Stimulated activated CD8-positive, alpha-beta memory T cell treated with anti-CD3 and anti-CD28 coated beads, Interleukin-4, amount 100 ng/mL, for 48 hours (primary cell): ENCODE measurements at regions not wholly inside any gene's neighbourhood (a gene's known extent, or its start where the extent isn't known, plus 50 kb on each side); places are given as distances from the start of the nearest gene placed in this dataset.
A peak's percentile ranks its signal among the peaks of the same experiment; 100 is the strongest.
"Not testable (repeated sequence)": the region's sequence is repeated elsewhere in the genome, so short reads cannot be mapped to it uniquely, and the experiment has no call there.

Experiments
- DNase-seq: peaks from one replicate; pipeline ENCODE4 v3.0.0-alpha.2; 2020

DNA sequence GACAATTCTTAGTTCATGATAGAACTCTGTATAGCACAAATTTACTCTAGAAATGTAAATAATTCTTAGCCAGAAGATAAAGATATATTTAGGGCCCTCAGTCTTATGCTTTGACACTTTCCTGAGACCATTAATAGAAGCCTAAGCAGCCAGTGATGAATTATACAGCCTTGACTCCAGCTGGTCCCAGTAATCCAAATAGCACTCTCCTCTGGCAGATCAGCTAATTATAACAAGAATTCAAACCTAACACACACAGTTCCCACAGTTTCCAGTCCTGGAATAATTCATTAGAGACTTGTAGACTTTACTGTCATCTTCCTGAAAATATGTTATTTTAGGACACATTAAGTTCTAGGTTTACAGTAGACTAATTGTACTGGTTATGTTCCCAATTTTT, 50.4 kb downstream of the SHOC1 start:
- DNase-seq: no peak

DNA sequence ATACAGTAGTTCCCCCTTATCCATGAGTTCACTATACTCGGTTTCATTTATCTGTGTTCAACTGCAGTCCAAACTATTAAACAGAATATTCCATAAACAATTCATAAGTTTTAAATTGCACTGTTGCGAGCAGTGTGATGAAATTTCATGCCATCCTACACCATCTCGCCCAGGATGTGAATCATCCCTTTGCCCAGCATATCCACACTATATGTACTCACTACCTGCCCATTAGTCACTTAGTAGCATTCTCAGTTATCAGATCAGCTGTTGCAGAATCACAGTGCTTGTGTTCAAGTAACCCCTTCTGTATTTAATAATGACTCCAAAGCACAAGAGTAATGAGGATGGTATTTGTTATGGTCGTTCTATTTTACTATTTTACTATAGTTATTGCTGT, 51.5 kb downstream of the SHOC1 start:
- peak; percentile 41 for DNase-seq

DNA sequence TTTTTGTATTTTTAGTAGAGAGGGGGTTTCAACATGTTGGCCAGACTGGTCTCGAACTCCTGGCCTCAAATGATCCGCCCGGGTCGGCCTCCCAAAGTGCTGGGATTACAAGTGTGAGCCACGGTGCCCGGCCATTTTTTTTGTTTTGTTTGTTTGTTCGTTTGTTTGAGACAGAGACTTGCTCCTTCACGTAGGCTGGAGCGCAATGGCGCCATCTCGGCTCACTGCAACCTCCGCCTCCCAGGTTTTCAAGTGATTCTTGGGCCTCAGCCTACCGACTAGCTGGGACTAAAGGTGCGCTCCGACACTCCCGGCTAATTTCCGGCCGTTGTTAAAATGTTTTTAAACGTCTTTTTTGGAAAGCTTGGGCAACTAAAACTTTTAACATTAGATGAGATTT, 54.0 kb downstream of the SHOC1 start:
- no peak for DNase-seq

DNA sequence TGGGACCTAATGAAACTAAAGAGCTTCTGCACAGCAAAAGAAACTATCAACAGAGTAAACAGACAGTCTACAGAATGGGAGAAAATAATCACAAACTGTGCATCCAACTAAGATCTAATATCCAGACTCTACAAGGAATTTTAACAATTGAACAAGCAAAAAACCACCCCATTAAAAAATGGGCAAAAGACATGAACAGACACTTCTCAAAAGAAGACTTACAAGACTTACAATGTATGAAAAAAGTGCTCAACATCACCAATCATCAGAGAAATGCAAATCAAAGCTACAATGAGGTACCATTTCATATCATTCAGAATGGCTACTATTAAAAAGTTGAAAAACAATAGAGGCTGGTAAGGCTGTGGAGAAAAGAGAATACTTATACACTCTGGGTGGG, 58.0 kb downstream of the SHOC1 start:
- no peak for DNase-seq

DNA sequence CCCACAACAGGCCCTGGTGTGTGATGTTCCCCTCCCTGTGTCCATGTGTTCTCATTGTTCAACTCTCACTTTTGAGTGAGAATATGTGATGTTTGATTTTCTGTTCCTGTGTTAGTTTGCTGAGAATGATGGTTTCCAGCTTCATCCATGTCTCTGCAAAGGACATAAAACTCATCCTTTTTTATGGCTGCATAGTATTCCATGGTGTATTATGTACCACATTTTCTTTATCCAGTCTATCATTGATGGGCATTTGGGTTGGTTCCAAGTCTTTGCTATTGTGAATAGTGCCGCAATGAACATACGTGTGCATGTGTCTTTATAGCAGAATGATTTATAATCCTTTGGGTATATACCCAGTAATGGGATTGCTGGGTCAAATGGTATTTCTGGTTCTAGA, 59.4 kb downstream of the SHOC1 start:
- not testable (repeated sequence) for DNase-seq

DNA sequence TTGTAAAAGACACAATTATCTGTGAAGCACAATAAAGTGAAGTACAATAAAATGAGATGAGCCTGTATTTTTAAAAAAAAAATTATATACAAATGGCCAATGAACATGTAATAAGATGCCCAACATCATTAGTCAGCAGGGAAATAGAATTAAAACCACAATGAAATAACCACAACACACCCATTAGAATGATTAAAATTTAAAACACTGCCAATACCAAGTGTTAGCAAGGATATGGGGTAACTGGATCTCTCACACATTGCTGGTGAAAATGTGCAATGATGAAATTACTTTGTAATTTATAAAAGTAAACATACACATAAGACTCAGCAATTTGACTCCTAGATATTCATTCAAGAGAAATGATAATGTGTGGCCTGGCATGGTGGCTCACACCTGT, 62.8 kb downstream of the SHOC1 start:
- no peak for DNase-seq

DNA sequence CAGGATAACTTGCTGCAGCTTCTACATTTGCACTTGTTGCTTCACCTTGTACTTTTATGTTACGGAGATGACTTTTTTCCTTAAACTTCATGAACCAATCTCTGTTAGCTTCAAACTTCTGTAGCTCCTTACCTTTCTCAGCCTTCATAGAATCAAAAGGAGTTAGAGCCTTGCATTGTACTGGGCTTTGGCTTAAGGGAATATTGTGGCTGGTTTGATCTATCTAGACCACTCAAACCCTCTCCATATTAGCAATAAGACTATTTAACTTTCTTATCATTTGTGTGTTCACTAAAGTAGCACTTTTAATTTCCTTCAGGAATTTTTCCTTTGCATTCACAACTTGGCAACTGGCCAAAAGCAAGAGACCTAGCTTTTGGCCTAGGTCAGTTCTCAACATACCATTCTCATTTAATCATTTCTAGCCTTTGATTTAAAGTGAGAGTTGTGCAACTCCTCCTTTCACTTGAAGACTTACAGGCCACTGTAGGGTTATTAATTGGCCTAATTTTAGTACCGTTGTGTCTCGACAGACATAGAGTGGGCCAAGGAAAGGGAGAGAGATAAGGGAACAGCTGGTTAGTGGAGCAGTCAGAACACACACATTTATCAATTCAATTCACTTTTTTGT, 63.7 kb downstream of the SHOC1 start:
- no peak for DNase-seq

DNA sequence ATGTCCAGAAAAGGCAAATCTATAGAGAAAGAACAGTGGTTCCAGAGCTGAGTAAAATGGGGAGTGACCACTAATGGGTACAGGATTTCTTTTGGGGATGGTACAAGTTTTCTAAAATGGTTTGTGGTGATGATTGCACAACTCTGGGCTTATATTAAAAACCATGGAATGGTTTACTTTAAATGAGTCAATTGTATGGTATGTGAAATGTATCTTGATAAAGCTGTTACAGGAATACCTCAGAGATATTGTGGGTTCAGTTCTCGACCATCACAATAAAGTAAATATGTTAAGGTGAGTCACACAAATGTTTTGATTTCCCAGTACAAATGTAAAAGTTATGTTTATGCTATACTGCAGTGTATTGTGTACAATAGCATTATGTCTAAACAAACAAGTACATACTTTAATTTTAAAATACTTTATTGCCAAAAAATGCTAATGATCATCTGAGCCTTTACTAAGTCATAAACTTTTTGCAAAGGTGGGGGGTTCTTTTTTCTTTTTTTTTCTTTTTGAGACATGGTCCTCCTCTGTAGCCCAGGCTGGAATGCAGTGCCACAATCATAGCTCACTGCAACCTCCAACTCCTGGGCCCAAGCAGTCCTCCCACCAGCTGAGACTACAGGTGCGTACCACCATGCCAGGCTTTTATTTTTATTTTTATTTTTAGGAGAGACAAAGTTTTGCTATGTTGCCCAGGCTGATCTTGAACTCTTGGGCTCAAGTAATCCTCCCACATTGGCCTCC, 65.9 kb downstream of the SHOC1 start:
- no peak for DNase-seq

DNA sequence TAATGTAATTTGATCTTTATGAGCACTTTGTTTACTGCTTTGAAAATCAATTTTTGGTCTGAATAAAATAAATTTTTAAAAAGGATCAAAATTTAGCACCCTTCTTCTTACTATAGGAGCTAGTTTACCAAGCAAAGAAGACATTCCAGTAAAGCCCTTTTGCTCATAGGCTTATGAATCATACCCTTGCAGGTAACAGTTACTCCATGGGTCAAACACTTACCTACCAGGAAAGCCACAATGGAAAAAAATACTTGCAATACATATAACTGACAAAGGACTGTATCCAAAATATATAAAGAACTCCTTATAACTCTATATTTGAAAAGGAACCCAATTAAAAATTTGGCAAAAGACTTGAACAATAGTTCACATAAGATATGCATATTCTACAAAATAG, 66.6 kb downstream of the SHOC1 start:
- DNase-seq: no peak

DNA sequence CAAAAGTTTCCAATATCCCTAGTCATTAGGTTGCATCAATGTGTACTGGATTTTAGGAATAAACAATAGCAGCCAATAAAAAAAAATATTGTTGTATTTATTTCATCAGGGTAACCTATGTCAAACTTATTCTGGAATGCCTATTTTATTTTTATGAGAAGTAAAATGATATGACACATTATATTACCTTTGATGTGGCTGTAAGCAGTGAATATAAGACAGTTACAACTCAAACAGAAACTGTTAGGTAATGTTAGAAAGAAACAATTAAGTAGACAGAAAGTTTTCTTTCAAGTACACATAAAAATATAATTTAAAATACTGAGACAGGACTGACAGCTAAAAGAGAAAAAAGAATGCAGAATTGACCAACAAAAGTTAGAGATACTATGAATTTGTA, 65.5 kb downstream of the GNG10 start:
- no peak for DNase-seq

DNA sequence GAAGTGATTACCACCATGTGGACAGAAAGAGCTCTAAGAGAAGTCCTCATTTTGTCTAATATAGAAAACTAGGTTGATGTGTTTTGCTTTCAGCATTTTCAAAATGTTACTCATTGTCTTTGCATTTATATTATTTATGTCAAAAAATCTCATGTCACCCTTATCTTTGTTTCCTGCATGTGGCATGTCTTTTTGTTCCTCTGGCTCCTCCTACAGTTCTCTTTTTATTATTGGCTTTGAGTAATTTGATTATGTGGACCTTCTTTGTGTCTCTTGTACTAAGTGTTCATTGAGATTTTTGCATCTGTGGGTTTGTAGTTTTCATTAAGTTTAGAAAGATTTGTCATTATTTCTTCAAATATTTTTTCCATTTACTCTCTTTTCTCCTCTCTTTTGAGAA, 58.8 kb downstream of the GNG10 start:
- no peak for DNase-seq
